ENCODE measurements at regions not wholly inside any gene's neighbourhood (a gene's known extent, or its start where the extent isn't known, plus 50 kb on each side); places are given as distances from the start of the nearest gene placed in this dataset.

DNA sequence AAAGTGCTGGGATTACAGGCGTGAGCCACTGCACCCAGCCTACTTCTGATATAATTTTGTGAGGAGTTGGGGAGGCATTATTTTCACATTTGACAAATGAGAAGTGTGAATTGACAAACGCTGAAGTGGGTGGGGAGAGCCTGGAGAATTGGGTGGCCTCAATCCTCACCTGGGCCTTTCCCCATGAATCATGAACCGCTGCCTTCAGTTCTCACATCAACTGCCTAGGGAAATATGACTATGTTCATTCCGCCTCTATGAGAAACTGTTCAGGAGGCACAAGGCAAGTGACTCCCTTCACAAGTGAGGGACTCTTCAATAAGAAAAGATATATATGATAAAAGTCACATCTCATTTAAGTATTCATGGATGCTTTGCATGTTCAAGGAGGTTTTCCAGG, 96.6 kb upstream of the RND3 start:
- no peak for TF ChIP-seq EZH2phosphoT487 (IDR thresholded peaks at IDR 0.05; ENCODE audit: insufficient read depth, low read depth)
- no peak for TF ChIP-seq EZH2 (IDR thresholded peaks at IDR 0.05; ENCODE audit: insufficient read depth, poor library complexity, severe bottlenecking)
